HG03159 (cell line): ENCODE measurements at regions not wholly inside any gene's neighbourhood (a gene's known extent, or its start where the extent isn't known, plus 50 kb on each side); places are given as distances from the start of the nearest gene placed in this dataset.

ENCODE experiments used
- ATAC-seq: cut with Tn5 transposase; IDR thresholded peaks from one replicate; pipeline ENCODE4 v1.9.1; 2021; ENCODE audit warnings: mild to moderate bottlenecking, moderate library complexity; ENCODE audit not compliant: unreplicated experiment

- no peak for ATAC-seq
These were observed 141.5 kb downstream of the VEGFA start for GRCh38 chr6:43911354-43912115.

DNA sequence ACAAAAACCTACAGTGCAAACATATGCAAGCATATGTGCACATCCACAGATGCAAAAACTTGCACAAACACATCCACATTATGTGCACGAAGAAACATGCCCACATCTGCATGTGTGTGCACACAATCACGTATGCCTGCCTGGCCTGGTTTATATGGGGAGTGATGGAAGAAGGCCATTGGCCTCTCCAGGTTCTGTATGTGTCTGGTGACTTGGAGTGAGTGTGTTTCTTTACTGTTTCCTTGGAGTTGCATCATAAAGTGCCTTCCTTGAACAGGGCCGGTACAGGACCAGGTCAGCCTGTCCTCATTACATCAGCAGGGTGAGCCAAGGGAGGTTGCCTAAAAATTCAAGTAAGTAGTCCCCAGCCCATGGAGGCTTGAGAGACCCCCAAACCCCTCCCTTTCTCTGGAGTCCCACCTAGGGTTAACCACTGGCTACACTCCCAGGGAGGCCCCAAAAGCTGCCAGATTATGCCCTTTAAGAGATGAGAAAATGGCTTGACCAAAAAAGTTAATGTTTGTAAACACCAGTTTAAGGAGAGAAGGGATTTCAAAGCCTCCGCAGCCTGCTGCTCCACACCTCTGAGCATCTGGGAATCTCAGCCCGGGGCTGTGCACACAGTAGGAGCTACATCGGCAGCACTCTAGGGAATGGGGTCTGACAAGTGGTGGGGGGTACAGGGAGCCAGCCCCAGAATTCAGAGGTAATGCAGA lies 140.8 kb downstream of the VEGFA start:
- ATAC-seq, result no peak

GRCh38 chr6:43910149-43910637 lies 140.2 kb downstream of the VEGFA start:
- ATAC-seq, result no peak

- ATAC-seq, result no peak
These were observed 139.6 kb downstream of the VEGFA start for GRCh38 chr6:43909474-43910148.

- no peak for ATAC-seq
These were observed 137.9 kb downstream of the VEGFA start for GRCh38 chr6:43907789-43908472.

GRCh38 chr6:43907312-43907711 lies 137.3 kb downstream of the VEGFA start:
- no peak for ATAC-seq

DNA sequence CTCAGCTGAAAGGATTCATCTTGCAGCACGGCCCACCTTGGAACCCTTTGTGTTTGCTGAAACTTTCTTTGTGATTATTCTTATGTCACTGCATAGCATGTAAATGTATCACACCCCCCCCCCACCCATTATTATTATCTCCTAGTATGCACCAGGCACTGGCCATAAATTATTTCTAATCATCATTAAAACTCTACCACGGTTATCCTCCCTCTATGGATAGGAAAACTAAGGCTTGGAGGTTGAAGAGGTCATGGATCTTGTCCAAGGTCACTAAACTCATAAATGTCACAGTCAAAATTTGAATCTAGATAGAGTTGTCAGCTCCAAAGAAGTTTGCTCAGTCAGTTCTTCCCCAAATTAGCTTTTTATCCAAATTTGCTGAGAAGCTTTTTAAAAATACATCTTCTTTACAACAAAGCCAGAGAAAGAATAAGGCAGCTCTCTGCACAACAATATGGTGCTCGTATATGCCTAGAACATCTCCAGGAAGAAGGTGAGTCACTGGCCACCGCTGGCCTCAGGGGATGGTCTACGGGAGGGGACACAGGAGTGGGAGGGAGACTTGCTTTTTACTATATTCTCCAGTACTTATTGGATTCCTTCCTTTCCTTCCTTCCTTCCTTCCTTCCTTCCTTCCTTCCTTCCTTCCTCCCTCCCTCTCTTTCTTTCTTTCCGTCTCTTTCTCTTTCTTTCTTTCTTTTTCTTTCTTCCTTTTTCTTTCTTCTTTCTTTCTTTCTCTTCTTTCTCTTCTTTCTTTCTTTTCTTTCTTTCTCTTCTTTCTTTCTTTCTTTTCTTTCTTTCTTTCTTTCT lies 134.5 kb downstream of the VEGFA start:
- ATAC-seq, result no peak

DNA sequence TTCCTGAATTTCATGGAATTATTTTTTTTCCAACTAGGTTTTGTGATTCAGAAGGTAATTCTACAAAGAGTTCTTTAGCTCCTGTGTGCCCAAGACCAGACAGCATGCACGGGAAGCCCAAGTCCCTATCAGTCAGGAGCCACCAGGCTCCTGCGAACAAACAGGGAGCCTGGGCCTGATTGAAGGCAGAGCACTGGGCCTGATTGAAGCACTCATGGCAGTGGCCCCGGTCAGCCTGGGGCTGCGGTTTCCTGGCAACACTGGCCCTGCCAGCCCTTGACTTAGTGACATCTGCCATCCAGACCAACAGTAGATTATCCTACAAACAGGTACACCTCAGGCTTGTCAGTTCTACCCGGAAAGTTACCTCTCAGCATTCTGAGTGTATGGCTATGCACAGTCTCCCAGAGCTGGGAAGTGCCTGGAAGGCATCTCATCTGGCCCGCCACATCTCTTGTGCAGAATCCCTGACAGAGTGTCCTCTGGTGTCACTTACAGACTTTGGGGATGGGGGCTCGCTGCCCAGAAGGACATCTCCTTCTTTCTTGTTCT lies 133.8 kb downstream of the VEGFA start:
- ATAC-seq, result no peak

DNA sequence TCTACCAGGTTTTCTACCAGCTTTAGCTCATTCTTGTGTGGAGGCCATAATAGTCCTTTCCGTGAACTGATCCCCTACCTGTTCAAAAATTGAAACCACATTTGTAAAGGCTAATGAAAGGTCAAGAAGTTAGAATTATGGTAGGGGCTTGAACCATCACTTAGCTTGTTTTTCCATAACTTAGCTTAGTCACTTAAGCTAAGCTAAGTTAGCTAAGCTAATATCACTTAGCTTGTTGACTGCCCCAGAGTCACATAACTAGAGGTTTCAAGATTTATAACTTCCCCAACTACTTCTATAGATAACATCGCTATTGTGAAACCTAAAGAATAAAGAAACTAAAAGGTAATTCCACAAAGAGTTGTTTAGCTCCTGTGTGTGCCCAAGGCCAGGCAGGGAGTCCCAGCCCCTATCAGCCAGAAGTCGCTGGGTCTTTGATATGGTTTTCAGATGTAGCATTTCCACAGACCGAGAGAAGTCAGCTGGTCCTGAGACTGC lies 131.8 kb downstream of the VEGFA start:
- no peak for ATAC-seq

- no peak for ATAC-seq
These were observed 131.1 kb downstream of the VEGFA start for GRCh38 chr6:43900916-43901732.

DNA sequence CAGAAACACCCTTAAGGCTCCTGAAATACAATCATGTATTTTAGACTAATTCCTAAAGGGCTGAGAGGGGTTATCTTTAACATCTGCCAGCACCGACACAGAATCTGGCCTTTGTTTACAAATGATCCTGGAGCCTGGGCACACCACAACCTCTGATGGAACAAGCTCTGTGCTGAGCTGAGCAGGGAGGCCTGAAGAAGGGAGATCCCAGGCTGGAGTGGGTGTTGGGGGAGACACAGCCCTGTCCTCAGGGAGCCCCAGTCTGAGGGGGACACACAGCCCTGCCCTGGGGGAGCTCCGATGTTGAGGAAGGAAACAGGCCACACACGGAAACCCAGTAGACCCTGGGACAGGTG lies 130.5 kb downstream of the VEGFA start:
- ATAC-seq, result no peak

GRCh38 chr6:43899830-43900229 lies 129.8 kb downstream of the VEGFA start:
- ATAC-seq, result no peak

GRCh38 chr6:43898358-43899131 lies 128.5 kb downstream of the VEGFA start:
- ATAC-seq, result no peak

DNA sequence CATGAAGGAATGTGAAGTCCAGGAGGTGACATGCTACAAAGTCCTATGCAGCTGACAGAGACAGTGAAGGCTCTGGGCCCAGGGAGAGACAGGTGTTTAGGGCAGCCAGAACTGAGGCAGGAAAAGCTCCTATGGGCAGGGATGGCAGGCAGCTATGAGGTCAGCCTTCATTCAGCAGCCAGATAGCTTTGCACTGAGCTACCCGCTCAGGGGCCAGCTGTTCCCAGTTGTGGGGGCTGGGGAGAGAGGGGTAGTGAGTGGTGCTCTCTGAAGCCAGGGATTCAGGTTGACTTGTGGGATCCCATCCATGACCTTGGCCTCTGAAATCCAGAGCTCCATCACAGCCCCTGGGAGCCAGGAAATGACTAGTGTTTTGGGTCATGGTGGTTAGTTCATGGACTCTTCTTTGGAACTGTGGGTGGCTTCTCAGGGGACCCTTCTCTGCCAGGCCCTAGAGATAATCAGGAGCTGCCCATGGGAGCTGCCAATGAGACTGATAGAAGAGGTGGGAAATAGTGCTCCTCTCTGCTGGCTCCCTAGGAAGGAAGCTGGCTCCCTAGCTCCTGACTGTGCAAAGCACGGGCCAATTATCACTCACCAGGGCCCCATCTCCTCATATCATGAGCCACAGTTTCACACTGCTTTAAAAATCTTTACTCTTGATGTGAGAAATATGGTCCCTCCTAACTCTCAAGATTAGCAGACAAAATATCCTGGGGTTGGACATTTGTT lies 127.7 kb downstream of the VEGFA start:
- no peak for ATAC-seq

GRCh38 chr6:43896329-43897255 lies 126.6 kb downstream of the VEGFA start:
- ATAC-seq, result no peak

DNA sequence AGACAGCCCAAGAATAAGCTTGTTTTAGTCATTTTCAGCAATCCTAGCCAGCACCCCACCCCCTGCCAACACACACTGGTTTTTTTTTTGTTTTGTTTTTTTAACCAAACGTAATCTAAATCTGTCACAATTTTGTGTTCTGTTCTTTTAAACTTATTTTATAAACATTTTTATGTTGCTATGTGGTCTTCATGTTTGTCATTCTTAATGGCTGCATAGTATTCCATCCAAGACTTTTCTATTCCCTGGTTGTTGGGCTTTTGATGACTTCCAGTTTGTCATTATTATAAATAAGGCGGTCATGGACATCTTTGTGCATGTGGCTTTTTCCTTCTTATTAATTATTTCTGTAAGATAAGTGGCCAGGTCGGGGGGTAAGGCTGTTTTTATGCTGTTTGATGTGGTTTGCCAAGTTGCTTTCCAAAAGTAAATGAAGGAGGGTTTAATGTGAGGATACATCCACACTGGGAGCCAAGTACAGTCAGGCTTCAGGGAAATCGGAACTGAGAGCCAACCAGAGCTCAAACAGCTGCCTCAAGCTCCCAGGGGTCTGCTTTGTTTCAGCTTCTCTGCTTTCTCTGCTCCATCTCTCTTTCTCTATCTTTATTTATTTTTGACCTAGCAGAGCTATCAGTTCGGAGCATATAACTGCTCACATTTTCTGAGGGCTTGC lies 125.8 kb downstream of the VEGFA start:
- no peak for ATAC-seq
